Left ventricle myocardium superior (tissue), 1 donor: ENCODE measurements at regions not wholly inside any gene's neighbourhood (a gene's known extent, or its start where the extent isn't known, plus 50 kb on each side); places are given as distances from the start of the nearest gene placed in this dataset.
"Not testable (repeated sequence)": the region's sequence is repeated elsewhere in the genome, so short reads cannot be mapped to it uniquely, and the experiment has no call there.

Source experiments
- ATAC-seq: fragments of 200-7000 bp; cut with Tn5 transposase; one replicate; pipeline ENCODE4 v1.9.1; 2020; ENCODE audit warnings: mild to moderate bottlenecking, moderate library complexity
- DNase-seq: peaks from one replicate; pipeline ENCODE4 v3.0.0-alpha.2; 2020
- intact Hi-C: fragments of 100-400 bp; cut with micrococcal nuclease; formaldehyde crosslinking; loops from one replicate; pipeline ENCODE4 v1.11.0; 2022
- donor health status: DM: no; HTN: yes; CAD: no; lungs with severe emphysema.

DNA sequence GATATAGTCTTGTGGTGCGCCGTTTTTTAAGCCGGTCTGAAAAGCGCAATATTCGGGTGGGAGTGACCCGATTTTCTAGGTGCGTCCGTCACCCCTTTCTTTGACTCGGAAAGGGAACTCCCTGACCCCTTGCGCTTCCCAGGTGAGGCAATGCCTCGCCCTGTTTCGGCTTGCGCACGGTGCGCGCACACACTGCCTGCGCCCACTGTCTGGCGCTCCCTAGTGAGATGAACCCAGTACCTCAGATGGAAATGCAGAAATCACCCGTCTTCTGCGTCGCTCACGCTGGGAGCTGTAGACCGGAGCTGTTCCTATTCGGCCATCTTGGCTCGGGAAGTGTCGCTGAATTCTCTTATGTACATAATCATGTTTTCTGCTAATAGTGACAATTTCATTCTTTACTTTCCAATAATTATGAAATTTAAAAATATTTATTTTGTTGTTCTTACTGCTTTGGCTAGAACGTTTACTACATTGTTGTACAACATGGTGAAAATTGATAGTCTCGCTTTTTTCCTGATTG lies 61.2 kb upstream of the MINDY3 start:
- ATAC-seq, intact Hi-C loops, DNase-seq: not testable (repeated sequence)

- no peak for ATAC-seq
- intact Hi-C loops = no loop called here
- DNase-seq = no peak
Measured at GRCh38 chr10:15931376-15931775, 71.1 kb upstream of the MINDY3 start.

DNA sequence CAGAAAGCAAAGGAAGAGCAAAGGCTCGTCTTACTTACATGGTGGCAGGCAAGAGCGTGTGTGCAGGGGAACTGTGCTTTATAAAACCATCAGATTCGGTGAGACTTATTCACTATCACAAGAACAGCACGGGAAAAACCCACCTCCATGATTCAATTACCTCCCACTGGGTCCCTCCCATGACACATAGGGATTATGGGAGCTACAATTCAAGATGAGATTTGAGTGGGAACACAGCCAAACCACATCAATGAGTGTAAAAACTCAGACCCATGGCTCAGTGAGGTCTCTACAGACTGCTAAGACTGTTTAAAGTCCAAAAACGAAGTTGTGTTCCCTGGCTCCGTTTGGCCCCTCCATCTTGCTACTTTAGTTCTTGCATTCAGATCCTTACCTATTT lies 79.2 kb upstream of the MINDY3 start:
- ATAC-seq = not testable (repeated sequence)

DNA sequence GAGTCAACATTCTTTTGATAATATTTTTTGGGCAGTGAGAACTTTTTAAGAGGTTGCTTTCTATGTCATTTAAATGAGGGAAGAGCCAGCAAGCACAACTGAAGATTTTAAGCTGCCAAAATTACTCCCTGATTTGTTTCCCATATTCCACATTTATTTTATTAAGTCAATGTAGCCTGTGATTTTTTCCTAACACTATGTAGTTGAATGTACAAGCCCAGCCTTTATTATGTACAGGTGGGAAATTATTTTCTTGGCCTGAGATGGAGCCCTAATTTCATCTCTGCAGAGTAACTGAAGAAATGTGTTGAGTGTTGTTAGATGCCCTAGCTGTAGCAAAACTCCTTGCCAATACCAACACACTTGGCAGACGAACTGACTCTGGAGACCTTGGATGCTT lies 83.1 kb upstream of the MINDY3 start:
- ATAC-seq (no peak), DNase-seq (no peak)
- intact Hi-C loops = no loop called here

More for the DNA sequence above, 79.2 kb upstream of the MINDY3 start:
- intact Hi-C loops, DNase-seq: not testable (repeated sequence)

GRCh38 chr10:15954188-15954587 lies 93.9 kb upstream of the MINDY3 start:
- ATAC-seq = no peak
- no peak for DNase-seq
- intact Hi-C loops = no loop called here

GRCh38 chr10:15960277-15960676 lies 100.0 kb upstream of the MINDY3 start:
- intact Hi-C loops = no loop called here
- ATAC-seq (no peak), DNase-seq (no peak)

- intact Hi-C loops, DNase-seq, ATAC-seq: not testable (repeated sequence)
Measured at GRCh38 chr10:15972736-15973135, 112.4 kb upstream of the MINDY3 start.

GRCh38 chr10:15985690-15986089 lies 125.4 kb upstream of the MINDY3 start:
- no peak for DNase-seq
- no peak for ATAC-seq
- intact Hi-C loops = no loop called here

DNA sequence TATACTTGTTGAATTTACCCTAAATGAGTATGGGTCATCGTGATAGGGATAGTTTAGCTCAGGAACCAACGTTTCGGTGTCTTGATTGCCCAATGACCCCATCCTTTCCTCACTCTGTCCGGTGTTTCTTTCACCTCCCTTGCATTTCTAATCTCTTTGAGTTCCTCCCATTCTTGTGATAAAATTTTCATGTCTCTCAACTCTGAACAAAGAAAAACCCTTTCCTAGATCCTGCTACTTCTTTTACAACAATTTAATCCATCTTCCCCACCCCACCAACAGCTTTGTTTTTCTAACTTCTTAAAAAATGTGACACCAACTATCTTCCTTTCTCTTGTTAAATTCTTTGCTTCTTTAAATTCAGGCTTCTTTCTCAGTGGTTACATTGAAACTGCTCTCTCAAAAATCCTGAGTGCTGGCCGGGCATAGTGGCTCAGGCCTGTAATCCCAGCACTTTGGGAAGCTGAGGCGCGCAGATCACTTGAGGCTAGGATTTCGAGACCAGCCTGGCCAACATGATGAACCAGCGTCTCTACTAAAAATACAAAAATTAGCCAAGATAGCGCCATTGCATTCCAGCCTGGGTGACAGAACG lies 130.3 kb upstream of the MINDY3 start:
- ATAC-seq (no peak), DNase-seq (no peak)
- intact Hi-C loops = no loop called here

DNA sequence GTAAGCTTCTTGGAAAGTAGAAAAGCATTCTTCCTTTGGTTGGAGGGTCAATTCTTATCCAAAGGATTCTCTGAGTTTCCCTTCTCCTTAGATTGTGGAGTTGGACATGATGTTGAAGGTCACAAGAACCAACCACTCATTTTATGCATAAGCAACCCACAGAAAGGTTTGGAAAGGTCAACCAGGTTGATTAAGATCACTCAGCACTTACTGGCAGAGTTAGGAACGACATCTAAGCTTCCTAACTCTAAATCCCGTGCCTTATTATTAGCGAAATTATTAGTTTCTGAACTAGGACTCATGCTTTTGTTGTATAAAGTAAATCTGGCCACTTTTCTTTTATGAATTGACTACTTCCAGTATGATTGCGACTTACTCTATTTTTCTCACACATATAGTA lies 137.0 kb upstream of the MINDY3 start:
- ATAC-seq = no peak
- intact Hi-C loops = no loop called here
- no peak for DNase-seq

DNA sequence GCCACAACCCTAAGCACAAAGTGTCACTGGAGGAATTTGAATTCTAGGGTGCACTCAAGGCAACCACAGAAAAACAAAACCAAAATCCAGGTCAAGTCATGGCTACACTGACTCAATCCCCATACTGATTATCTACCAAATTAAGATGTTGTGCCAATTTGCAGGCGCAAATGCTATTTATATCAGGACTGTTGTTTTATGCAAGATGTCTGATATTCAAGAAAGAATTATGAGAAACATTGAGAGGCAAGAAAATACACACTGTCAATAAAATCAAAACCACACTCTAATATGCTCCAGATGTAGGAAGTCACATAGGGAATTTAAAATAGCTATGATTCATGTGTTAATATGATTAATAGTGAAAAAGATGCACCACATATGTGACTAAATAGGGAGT lies 141.3 kb upstream of the MINDY3 start:
- DNase-seq = no peak
- ATAC-seq = no peak
- intact Hi-C loops = no loop called here

- intact Hi-C loops = no loop called here
- no peak for ATAC-seq
Measured at GRCh38 chr10:16009785-16010184, 149.5 kb upstream of the MINDY3 start.

DNA sequence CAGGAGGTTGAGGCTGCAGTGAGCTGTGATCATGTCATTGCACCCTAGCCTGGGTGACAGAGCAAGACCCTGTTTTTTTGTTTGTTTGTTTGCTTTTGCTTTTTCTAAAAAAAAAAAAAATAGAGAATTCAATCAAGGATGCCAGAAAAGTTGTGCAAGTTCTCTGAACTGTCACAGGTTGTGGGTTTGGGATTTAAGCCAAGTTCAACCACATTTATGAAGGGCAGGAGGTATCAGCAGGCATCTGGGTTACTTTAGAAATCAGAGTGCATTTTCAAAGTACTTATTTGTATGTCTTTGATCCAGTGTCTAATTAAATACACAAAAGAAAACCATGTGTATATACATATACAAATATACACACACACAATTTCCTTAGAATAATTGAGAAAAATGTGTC lies 151.2 kb upstream of the MINDY3 start:
- no peak for ATAC-seq

More at GRCh38 chr10:16009785-16010184, 149.5 kb upstream of the MINDY3 start:
- DNase-seq = no peak

GRCh38 chr10:16014469-16014868 lies 154.2 kb upstream of the MINDY3 start:
- ATAC-seq = no peak

More for the DNA sequence above, 151.2 kb upstream of the MINDY3 start:
- DNase-seq = no peak
- intact Hi-C loops = no loop called here

GRCh38 chr10:16016688-16017087 lies 156.4 kb upstream of the MINDY3 start:
- ATAC-seq = no peak
- intact Hi-C loops = no loop called here
- no peak for DNase-seq

More at GRCh38 chr10:16014469-16014868, 154.2 kb upstream of the MINDY3 start:
- no peak for DNase-seq
- intact Hi-C loops = no loop called here

DNA sequence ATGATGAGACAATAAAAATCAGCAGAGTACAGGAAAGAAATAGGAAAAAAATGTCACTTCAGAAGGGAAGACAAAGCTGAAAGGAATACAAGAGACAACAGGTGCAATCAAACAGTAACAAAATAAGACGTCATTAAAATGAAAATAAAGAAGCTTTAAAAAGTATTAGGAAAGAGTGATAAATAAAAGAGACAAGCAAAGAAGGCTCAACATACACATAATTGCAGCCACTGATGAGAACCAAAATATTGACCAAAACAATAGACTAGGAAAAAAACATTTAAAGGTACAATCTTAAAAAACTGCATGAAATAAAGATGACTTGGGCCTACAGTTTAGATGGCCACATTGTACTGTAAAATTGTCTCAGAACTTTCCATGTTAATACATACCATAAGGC lies 160.5 kb upstream of the MINDY3 start:
- intact Hi-C loops = no loop called here
- ATAC-seq (no peak), DNase-seq (no peak)

- intact Hi-C loops, DNase-seq, ATAC-seq: not testable (repeated sequence)
Measured at GRCh38 chr10:16026832-16027231, 166.5 kb upstream of the MINDY3 start.

GRCh38 chr10:16030562-16030961 lies 170.3 kb upstream of the MINDY3 start:
- DNase-seq (no peak), ATAC-seq (no peak)
- intact Hi-C loops = no loop called here

- DNase-seq = no peak
- no peak for ATAC-seq
- intact Hi-C loops = no loop called here
Measured at GRCh38 chr10:16049050-16049449, 188.7 kb upstream of the MINDY3 start.

DNA sequence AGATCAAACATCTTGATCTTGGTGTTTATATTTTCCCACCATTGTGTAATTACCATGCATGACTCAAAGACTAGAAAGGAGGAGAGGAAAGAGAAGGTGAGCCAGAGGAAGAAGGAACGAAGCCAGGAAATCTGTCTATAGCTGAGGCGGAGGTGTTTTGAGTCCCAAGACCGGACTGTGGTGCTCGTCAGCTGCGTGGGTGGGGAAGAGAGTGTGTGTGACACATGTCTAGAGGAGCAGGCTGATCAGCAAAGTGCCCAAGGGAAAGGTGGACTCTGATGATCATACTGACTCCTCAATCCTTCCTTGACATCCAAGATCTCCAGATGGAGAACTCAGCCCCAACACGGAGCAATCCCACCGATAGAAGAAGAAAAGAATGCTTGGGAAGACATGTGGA lies 189.5 kb upstream of the MINDY3 start:
- no peak for ATAC-seq
- no peak for DNase-seq
- intact Hi-C loops = no loop called here

DNA sequence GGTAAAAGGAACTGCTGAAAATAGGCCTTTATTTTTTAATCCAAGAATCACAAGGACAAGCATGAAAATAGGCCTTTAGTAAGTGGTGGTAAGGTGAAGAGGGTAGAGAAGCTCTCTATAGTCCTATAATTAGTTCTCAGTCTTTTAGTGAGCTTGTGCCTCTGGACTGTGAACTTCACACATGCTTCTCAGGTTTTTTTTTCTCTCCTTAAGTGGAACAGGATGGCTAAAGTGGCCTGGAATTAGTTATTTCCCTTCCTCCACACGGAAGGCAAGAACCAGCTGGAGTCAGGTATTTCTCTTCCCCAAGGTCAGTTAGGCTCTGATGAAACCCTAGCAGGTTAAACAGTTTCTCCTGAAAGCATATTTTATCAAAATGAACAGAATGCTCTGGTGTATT lies 203.0 kb upstream of the MINDY3 start:
- no peak for DNase-seq
- ATAC-seq = no peak
- intact Hi-C loops = no loop called here
